Right atrium auricular region (tissue), 2 donors: ENCODE measurements at regions not wholly inside any gene's neighbourhood (a gene's known extent, or its start where the extent isn't known, plus 50 kb on each side); places are given as distances from the start of the nearest gene placed in this dataset.

ENCODE experiments used
- DNase-seq: peaks from one replicate; pipeline ENCODE4 v3.0.0-alpha.2; 2019; ENCODE audit warnings: low spot score
- H3K27ac ChIP-seq, 2 donors: fragments of 200-600 bp; sonication (generic); 1 replicate in 1 of 2; 2 replicates in 1 of 2; pipeline ENCODE4 v1.5.1; 2016 to 2019
- H3K27me3 ChIP-seq, 2 donors: fragments of 200-600 bp; sonication (generic); one replicate each; pipeline versions ENCODE4 v1.5.1 to v1.6.0; 2017 to 2019
- H3K36me3 ChIP-seq: fragments of 200-600 bp; sonication (generic); one replicate; pipeline ENCODE4 v1.5.1; 2016
- H3K4me1 ChIP-seq, 2 donors: fragments of 200-600 bp; sonication (generic); one replicate each; pipeline versions ENCODE4 v1.5.1 to v1.6.0; 2017 to 2019
- H3K4me3 ChIP-seq, 2 donors: fragments of 200-600 bp; sonication (generic); 1 replicate in 1 of 2; 2 replicates in 1 of 2; pipeline ENCODE4 v1.5.1; 2017 to 2019; ENCODE audit warnings: mild to moderate bottlenecking in 1 of 2, moderate library complexity in 1 of 2
- H3K9me3 ChIP-seq, 2 donors: fragments of 200-600 bp; sonication (generic); one replicate each; pipeline ENCODE4 v1.5.1; 2019
- TF ChIP-seq, protein P1 (sequence below), 2 donors: fragments of 200-600 bp; sonication (generic); IDR thresholded peaks; one replicate each; pipeline ENCODE4 v1.5.1; 2019; ENCODE audit warnings: antibody characterized with exemption in 2 of 2

DNA sequence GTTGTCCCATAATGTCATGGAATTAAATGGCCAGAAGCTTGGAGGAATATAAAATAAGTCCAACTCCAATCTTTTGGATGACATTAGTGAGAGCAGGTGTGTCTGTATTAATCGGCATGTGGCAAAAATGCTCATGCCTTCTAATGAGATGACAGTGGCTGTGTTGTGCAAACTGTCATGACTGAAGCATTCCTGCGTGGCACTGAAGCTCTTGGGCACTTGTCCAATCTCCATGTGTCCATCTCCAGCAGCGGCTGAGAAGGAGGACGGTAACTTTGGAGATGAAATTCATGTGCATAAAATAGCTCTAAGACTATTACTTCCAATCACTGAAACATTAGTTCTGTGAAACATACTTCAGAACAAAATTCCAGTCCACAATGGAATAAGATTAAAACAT lies 697.5 kb upstream of the GRAMD2B start:
- Histone ChIP-seq H3K27me3 (no peaks in the 10 kb centered on the region), H3K4me3 (no peak overlapping the region), H3K9me3 (no peaks in the 10 kb centered on the region), H3K36me3 (no peaks in the 10 kb centered on the region), H3K27ac (no peak overlapping the region), H3K4me1 (no peaks in the 10 kb centered on the region)
- DNase-seq, result no peak
- TF ChIP-seq, protein P1, sequence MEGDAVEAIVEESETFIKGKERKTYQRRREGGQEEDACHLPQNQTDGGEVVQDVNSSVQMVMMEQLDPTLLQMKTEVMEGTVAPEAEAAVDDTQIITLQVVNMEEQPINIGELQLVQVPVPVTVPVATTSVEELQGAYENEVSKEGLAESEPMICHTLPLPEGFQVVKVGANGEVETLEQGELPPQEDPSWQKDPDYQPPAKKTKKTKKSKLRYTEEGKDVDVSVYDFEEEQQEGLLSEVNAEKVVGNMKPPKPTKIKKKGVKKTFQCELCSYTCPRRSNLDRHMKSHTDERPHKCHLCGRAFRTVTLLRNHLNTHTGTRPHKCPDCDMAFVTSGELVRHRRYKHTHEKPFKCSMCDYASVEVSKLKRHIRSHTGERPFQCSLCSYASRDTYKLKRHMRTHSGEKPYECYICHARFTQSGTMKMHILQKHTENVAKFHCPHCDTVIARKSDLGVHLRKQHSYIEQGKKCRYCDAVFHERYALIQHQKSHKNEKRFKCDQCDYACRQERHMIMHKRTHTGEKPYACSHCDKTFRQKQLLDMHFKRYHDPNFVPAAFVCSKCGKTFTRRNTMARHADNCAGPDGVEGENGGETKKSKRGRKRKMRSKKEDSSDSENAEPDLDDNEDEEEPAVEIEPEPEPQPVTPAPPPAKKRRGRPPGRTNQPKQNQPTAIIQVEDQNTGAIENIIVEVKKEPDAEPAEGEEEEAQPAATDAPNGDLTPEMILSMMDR (IDR thresholded peaks at IDR 0.05), result no peak

DNA sequence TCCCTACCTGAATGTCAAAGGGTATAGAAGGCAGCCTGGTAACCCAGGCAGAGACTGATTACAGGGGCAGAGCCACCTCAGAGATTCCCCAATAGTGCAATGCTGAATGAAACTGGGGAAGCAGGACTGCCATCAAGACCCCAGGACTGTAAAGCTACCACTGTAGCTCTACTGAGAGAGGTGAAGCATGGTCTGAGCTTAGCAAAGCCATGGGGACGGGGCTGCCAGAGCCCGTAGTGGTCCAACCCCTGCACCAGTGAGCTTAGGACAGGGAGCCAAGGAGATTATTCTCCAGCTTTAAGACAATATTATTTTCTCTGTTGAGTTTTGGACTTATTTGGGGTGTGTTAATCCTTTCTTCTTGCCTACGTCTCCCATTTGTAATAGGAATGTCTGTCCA lies 679.3 kb upstream of the GRAMD2B start:
- Histone ChIP-seq H3K4me3 (no peak overlapping the region), H3K4me1 (no peaks in the 10 kb centered on the region), H3K27ac (no peak overlapping the region), H3K27me3 (no peaks in the 10 kb centered on the region), H3K36me3 (no peaks in the 10 kb centered on the region), H3K9me3 (no peaks in the 10 kb centered on the region)
- TF ChIP-seq, protein P1 (IDR thresholded peaks at IDR 0.05), result no peak
- no peak for DNase-seq

DNA sequence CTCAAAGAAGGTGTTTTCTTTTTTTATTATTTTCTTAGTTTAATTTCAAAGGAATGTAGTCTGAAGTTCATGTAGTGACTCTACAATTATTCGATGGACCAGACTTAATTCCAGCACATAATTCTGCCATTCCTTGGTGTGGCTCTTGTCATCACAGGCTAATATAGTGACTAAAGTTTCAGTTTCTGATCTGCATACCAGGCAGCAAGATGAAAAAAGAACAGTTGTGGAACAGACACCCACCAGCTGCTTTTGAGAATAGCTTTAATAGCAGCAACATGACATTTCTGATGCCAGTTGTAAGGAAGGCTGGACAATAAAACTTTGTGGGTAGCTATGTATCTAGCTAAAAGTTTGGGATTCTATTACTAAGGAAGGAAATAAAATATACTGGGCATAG lies 676.3 kb upstream of the GRAMD2B start:
- no peak for DNase-seq
- TF ChIP-seq, protein P1 (IDR thresholded peaks at IDR 0.05), result no peak
- Histone ChIP-seq H3K36me3 (no peaks in the 10 kb centered on the region), H3K27me3 (no peaks in the 10 kb centered on the region), H3K27ac (no peak overlapping the region), H3K4me3 (no peak overlapping the region), H3K9me3 (no peaks in the 10 kb centered on the region), H3K4me1 (no peaks in the 10 kb centered on the region)

DNA sequence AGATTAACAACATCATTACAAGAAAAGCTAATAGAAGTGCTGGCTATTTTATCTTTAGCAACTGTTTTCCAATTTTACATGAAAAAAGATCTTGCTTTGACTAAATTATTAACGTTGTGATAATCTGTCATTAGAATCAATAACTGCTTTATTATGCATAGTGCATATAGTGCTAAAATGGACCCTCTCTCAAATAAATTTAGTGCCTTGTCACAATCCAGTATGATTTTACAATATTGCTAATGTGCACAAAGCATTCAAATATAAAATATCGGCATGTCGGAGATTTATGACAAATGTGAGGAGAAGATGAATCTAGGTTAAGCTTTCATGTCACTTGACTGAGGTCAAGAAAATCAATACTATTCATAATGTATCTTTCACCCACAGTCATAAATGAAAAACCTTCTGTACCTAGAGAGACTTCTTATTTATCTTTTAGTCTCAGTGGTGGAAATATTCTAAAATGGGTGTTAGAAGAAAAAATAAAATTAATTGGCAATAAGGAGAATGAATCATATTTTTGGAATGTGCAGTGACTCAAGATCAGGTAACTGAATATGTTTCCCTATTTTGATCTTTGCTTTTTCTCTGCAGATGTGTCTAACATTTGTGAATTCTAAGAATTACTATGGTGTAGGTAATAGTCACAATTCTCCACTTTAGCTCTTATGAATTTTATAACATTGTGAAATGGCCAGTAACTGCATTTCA lies 672.9 kb upstream of the GRAMD2B start:
- Histone ChIP-seq H3K4me3 (no peak overlapping the region), H3K27me3 (no peaks in the 10 kb centered on the region), H3K27ac (no peak overlapping the region), H3K36me3 (no peaks in the 10 kb centered on the region), H3K4me1 (no peaks in the 10 kb centered on the region), H3K9me3 (no peaks in the 10 kb centered on the region)
- DNase-seq, result no peak
- TF ChIP-seq, protein P1 (IDR thresholded peaks at IDR 0.05), result no peak

DNA sequence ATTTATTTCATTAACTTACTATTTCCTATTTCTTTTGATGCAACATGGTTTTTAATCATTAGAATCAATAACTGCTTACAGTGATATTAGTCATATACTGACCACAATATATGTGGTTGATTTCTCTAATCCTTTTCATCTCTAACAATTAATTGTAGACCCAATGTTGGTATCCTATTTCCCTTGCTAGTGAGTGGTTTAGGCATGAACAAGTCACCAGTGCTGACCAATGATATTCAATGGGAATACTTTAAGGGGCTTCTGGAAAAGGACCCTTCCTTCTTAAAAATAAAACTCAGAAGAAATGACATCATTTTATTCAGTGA lies 672.4 kb upstream of the GRAMD2B start:
- TF ChIP-seq, protein P1 (IDR thresholded peaks at IDR 0.05), result no peak
- Histone ChIP-seq H3K27me3 (no peaks in the 10 kb centered on the region), H3K36me3 (no peaks in the 10 kb centered on the region), H3K4me3 (no peak overlapping the region), H3K4me1 (no peaks in the 10 kb centered on the region), H3K27ac (no peak overlapping the region), H3K9me3 (no peaks in the 10 kb centered on the region)
- DNase-seq, result no peak

DNA sequence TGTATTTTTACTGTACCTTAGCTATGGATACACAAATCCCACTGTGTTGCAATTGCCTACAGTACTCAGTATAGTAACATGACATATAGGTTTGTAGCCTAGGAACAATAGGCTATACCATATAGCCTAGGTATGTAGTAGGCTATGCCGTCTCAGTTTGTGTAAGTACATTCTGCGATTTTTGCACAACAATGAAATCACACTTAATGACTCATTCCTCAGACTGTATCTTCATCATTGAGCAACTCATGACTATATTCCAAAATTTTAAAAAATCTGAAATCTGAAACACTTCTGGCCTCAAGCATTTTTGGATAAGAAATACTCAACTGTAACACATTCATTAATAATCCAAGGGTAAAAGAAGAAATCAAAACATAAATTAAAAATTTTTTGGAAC lies 666.8 kb upstream of the GRAMD2B start:
- TF ChIP-seq, protein P1 (IDR thresholded peaks at IDR 0.05), result no peak
- Histone ChIP-seq H3K27ac (no peak overlapping the region), H3K4me3 (no peak overlapping the region), H3K4me1 (no peaks in the 10 kb centered on the region), H3K36me3 (no peaks in the 10 kb centered on the region), H3K27me3 (no peaks in the 10 kb centered on the region), H3K9me3 (no peaks in the 10 kb centered on the region)
- DNase-seq, result no peak
